ENCODE measurements at regions not wholly inside any gene's neighbourhood (a gene's known extent, or its start where the extent isn't known, plus 50 kb on each side); places are given as distances from the start of the nearest gene placed in this dataset.
A peak's percentile ranks its signal among the peaks of the same experiment; 100 is the strongest.

GRCh38 chr5:2222246-2222992 lies 339.7 kb upstream of the IRX4 start:
- no peak for DNase-seq

- no peak for DNase-seq
Observed at GRCh38 chr5:2221450-2221849, 338.7 kb upstream of the IRX4 start.

- DNase-seq = no peak
Observed at GRCh38 chr5:2220741-2221140, 338.0 kb upstream of the IRX4 start.

DNA sequence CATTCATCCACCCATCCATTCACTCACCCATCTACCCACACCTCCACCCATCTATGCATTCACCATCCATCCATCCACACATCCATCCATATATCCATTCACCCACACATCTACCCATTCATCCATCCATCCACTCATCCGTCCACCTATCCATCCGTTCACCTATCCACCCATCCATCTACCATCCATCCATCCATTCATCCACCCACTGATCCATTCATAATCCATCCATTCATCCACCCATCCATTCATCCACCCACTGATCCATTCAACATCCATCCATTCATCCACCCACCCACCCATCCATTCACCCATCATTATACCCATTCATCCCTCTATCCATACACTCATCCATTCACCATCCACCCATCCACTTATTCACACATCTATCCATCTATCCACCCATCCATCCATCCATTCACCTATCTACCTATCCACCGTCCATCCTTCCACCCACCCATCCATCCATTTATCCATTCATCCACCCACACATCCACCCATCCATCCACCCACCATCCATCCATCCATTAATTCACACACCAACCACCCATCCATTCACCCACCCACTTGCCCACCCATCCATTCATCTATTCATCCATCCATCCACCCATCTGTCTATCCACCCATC lies 336.5 kb upstream of the IRX4 start:
- DNase-seq = no peak

- DNase-seq = no peak
Observed at GRCh38 chr5:2217219-2217618, 334.5 kb upstream of the IRX4 start.

GRCh38 chr5:2214910-2215590 lies 332.3 kb upstream of the IRX4 start:
- no peak for DNase-seq

- DNase-seq = no peak
Observed at GRCh38 chr5:2213121-2213730, 330.5 kb upstream of the IRX4 start.

GRCh38 chr5:2212481-2212880 lies 329.8 kb upstream of the IRX4 start:
- DNase-seq = no peak

DNA sequence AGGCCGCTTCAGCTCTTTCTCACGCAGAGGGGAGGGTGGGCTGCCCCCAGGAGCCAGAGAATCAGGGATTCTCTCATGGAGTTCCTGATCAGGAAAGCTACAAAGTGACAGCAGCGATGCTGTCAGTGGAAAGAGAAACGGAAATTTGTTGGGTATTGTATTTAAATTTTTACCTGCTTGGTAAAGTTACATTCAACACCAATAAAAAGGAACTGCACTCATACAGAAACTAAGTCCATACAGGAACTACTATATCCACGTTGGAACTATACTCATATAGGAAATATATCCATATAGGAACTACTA lies 325.5 kb upstream of the IRX4 start:
- no peak for DNase-seq

- peak in 1 of 3 experiments; percentile 9 for DNase-seq
Observed at GRCh38 chr5:2207416-2208238, 324.9 kb upstream of the IRX4 start.

- no peak for DNase-seq
Observed at GRCh38 chr5:2207109-2207399, 324.3 kb upstream of the IRX4 start.

DNA sequence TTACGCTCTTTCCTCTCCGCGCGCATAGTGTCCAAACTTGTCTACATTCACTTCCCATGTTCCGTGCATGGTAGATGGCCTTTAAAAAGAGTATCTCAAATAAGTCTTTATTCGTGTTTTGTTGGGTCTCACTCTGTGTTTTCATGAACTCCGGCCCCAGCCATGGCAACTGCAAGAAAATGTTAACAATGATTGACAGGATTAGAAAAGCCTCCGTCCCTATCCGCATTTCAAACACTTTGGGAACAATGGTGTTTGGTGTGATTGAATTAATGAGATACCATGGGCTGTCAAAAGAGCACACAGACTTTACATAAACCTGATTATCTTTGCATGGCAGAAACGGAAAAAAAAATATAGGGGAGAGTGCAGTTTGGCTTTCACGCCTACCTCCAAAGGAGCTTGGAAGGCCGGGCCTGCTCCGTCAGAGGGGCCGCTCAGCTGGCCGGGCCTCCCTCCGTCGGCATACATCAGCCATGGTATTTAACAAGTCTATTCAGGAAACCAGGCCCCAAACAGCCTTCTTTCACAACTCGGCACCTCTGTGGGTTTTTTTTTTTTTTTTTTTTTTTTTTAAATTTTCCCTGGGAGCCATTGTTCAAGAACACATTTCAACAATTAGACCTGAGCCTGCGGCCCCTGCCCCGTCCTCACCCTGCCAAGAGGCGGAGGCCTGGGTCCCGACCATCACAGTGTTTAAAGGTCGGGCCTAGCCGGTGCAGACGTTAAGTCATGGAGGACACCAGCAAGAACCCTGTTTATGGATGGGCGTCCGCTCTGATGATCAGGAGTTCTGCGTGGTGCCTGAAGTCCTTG lies 323.8 kb upstream of the IRX4 start:
- DNase-seq = no peak

DNA sequence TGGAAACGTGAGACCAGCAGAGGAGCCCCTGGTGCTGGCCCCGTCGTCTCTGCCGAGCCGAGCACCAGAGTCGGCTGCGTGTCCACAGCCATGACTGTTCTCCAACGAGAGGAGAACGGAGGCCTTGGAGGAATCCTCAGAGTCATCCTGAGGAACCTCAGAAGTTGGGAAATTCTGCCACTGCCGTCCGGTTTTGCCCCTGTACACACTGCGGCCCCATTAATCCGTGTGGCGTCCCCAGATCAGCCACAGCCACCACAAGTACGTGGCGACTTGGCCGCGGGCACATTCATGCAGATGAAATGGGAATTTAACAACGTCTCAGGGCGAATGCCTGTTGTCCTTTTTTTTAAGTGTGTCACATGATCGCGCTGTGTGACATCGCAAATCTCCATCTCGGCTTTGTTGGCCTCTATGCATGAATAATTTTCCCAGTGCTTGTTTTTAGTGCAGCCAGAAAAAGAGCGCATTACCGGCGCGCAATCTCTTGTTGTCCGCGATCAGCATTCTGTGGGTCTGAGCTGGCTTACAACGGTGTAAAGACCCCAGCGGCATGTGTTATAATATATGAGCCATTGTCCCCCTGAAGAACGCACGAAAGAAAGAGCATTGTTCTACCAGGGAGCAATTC lies 323.0 kb upstream of the IRX4 start:
- DNase-seq = no peak

- DNase-seq = no peak
Observed at GRCh38 chr5:2205185-2205585, 322.5 kb upstream of the IRX4 start.

DNA sequence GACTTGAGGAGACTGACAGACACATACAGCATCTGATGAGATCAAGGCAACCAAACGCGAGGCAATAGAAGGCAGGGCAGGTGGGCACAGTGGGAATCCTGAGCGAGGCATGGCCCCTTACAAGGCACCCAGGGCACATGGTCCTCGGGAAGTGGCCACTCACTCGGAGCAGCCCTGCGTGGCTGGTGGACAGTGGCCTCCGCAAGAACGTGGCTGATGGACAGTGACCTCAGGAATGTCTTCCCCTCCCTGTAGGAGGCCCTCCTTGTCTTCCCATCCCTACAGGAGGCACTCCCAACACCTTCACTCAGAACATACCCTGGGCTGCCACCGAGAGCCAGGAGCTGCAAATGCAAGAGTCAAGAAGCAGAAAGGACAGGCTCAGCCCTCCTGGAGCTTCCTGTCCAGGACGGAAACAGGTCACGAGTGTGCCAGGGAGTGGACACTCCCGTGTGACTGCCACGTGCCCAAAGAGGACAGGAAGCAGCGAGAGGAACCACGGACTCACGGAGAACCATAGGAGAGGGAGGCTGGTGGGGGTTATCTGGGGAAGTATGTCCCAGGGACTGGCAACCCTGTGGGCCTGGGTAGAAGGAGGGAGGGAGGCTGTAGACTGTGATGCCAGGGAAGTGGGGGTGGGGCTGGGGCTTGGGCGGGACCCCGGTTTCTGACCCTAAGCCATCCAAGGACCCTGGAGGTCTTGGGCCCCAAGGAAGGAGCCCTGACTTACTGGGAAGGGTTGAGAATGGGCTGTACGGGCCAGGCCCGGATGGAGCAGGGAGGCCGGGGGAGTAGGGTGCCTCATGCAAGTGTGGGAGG lies 321.9 kb upstream of the IRX4 start:
- no peak for DNase-seq

- DNase-seq = no peak
Observed at GRCh38 chr5:2203774-2204173, 321.0 kb upstream of the IRX4 start.

DNA sequence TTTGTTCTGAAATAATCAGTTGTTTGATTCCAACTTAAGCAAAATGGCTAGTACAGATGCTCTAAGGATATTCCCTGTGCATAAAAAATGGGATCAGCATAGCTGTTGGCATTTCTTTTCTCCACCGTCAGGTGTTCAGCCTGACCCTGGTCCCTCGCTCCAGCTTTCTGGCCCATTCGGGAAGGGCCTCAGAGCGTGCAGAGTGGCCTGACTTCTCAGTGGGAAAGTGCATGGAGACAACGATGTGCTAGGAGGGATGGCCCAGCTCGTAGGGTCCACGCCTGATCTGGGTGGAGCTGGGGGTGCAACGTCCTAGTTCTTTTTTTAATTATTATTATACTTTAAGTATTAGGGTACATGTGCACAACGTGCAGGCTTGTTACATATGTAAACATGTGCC lies 319.1 kb upstream of the IRX4 start:
- no peak for DNase-seq

- DNase-seq = no peak
Observed at GRCh38 chr5:2201421-2201820, 318.7 kb upstream of the IRX4 start.

- peak in 1 of 3 experiments; percentile 39 for DNase-seq
Observed at GRCh38 chr5:2201011-2201410, 318.3 kb upstream of the IRX4 start.

DNA sequence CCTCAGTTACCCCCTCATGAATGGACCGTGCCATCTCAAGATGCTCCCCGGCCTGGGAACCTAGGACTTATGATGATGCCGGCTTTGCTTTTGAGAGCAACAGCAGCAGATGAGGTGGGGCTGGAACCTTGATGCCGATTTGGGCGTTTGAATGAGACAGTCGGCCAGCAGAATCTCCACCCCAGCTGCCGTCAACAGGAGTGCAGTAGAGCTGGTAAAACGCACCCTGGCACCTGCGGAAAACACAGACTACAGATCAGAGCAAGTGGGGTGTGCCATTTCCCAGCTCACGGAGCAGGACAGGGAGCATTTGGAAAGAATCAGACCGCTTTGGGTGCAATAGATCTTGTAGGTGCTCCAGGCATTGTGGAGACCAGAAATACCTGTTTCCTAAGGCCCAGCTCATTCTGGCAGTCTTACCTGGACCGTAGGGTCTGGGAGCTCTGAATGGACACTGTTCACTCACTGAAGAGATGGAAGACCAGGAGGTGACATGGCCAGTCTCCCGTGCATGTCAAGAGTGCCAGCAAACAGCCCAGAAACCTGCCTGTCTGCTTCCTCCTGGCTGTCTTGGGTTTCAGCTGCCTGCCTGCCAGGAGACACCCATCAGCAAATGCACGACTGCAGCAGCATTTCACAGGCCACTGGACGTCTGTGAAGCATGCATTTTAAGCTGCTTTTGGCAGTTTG lies 317.7 kb upstream of the IRX4 start:
- peak in 1 of 3 experiments; percentile 40 for DNase-seq

Measured in NCI-H1417 (cell line).